Suprapubic skin (tissue), 4 donors: ENCODE measurements at regions not wholly inside any gene's neighbourhood (a gene's known extent, or its start where the extent isn't known, plus 50 kb on each side); places are given as distances from the start of the nearest gene placed in this dataset.

Experiments
- DNase-seq, 2 donors: peaks; one replicate each; pipeline ENCODE4 v3.0.0-alpha.2; 2019; ENCODE audit warnings: low spot score in 2 of 2
- H3K27ac ChIP-seq: fragments of 200-600 bp; sonication (generic); one replicate; pipeline ENCODE4 v1.5.1; 2019
- H3K27me3 ChIP-seq: fragments of 200-600 bp; sonication (generic); one replicate; pipeline ENCODE4 v1.5.1; 2019
- H3K36me3 ChIP-seq: fragments of 200-600 bp; sonication (generic); one replicate; pipeline ENCODE4 v1.5.1; 2019
- H3K4me1 ChIP-seq: fragments of 200-600 bp; sonication (generic); one replicate; pipeline ENCODE4 v1.5.1; 2019
- H3K4me3 ChIP-seq: fragments of 200-600 bp; sonication (generic); one replicate; pipeline ENCODE4 v1.5.1; 2019; ENCODE audit warnings: mild to moderate bottlenecking
- H3K9me3 ChIP-seq: fragments of 200-600 bp; sonication (generic); one replicate; pipeline ENCODE4 v1.5.1; 2019
- EP300 ChIP-seq: sonication (generic); formaldehyde crosslinking; IDR thresholded peaks from one replicate; pipeline ENCODE4 v1.6.1; 2017; ENCODE audit warnings: antibody characterized with exemption
- POLR2A ChIP-seq, 2 donors: fragments of 450-650 bp; IDR thresholded peaks; one replicate each; pipeline ENCODE4 v1.6.1; 2017; ENCODE audit warnings: antibody characterized with exemption in 2 of 2, mild to moderate bottlenecking in 2 of 2, moderate library complexity in 2 of 2
- POLR2AphosphoS5 ChIP-seq, 3 donors: sonication (generic); formaldehyde crosslinking; IDR thresholded peaks; one replicate each; pipeline ENCODE4 v1.6.1; 2017; ENCODE audit warnings: antibody characterized with exemption in 3 of 3
- WGBS: methylation state at CpG from one replicate; pipeline ENCODE4 v1.1.5; 2018; 5-methylcytosine and 5-hydroxymethylcytosine counted together
- TF ChIP-seq, protein P1 (sequence below), 2 donors: fragments of 200-600 bp in 1 of 2; fragments of 450-650 bp in 1 of 2; sonication (generic) in 1 of 2; IDR thresholded peaks; one replicate each; pipeline ENCODE4 v1.5.1; 2016 to 2019; ENCODE audit warnings: antibody characterized with exemption in 2 of 2, mild to moderate bottlenecking in 1 of 2, moderate library complexity in 1 of 2

DNA sequence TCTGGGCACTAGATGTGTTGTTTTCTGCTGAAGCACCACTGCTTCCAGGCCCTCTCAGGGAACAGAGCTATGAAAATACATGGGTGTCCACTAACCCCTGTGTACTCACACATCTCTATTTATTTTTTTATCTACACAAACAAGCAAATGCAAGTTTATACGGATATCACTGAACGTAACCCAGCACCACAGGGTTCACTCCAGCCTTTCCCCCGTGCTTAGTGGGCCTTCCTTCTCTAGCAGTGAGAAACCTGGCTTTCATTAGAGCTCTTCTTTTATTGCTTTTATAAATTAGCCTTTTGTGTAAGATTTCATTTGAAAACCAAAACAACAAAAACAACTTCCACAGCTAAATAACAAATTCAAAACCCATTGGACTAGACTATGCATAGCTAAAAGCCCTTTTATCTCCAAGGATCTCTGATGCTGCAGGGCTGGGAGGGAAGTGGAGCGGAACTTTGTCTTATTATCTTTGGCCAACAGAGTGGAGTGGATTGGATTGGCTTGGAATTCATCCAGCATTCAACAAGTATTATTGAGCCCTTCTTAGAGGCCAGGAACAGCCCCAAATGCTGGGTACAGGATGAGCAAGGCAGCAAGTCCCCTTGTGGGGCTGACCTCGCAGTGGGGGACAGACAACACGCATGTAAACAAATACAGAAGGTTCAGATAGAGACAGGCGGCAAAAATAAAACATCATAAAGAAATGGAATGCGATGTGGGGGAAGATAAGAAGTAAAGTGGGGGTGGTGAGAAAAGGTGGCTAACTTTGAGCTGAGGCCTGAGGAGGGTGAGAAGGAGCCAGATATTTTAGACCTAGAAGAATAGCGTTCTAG is 371.8 kb upstream of the POU3F1 start:
- DNase-seq: no peak
- H3K4me3 ChIP-seq: no peak overlapping the region
- WGBS: 35% methylated on average over 9 of the region's 9 CpGs
- TF ChIP-seq POLR2A (IDR thresholded peaks at IDR 0.05) (no peak), POLR2AphosphoS5 (IDR thresholded peaks at IDR 0.05) (no peak), EP300 (no peak)
- TF ChIP-seq, protein P1, sequence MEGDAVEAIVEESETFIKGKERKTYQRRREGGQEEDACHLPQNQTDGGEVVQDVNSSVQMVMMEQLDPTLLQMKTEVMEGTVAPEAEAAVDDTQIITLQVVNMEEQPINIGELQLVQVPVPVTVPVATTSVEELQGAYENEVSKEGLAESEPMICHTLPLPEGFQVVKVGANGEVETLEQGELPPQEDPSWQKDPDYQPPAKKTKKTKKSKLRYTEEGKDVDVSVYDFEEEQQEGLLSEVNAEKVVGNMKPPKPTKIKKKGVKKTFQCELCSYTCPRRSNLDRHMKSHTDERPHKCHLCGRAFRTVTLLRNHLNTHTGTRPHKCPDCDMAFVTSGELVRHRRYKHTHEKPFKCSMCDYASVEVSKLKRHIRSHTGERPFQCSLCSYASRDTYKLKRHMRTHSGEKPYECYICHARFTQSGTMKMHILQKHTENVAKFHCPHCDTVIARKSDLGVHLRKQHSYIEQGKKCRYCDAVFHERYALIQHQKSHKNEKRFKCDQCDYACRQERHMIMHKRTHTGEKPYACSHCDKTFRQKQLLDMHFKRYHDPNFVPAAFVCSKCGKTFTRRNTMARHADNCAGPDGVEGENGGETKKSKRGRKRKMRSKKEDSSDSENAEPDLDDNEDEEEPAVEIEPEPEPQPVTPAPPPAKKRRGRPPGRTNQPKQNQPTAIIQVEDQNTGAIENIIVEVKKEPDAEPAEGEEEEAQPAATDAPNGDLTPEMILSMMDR (IDR thresholded peaks at IDR 0.05): no peak
- H3K36me3 ChIP-seq: no peaks in the 10 kb centered on the region
- H3K4me1 ChIP-seq: no peaks in the 10 kb centered on the region
- H3K27me3 ChIP-seq: no peaks in the 10 kb centered on the region
- no peaks in the 10 kb centered on the region for H3K9me3 ChIP-seq
- H3K27ac ChIP-seq: no peak overlapping the region

DNA sequence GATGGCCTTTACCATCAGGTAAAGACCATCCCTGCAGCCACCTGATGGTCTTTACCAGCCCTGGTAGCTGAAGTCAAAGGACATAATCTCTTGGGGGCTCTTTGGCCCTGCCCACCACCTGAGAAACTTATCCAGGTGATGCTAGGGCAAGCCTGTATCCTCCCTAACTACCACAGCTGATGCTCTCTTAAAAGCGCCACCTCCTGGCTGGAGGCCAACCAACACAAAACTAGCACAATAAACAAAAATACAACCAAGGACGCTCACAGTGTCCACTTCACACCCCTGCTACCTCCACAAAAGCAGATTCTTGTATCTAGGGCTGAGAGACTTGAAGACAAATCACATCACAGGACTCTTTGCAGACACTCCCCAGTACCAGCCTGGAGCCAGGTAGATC is 357.1 kb upstream of the POU3F1 start:
- TF ChIP-seq, protein P1 (IDR thresholded peaks at IDR 0.05): no peak
- TF ChIP-seq POLR2A (IDR thresholded peaks at IDR 0.05): no peak
- Histone ChIP-seq H3K9me3 (no peaks in the 10 kb centered on the region), H3K4me3 (no peak overlapping the region), H3K27me3 (no peaks in the 10 kb centered on the region), H3K4me1 (no peaks in the 10 kb centered on the region), H3K36me3 (no peaks in the 10 kb centered on the region), H3K27ac (no peak overlapping the region)
- 84% methylated on average over 2 of the region's 2 CpGs for WGBS
- no peak for DNase-seq

DNA sequence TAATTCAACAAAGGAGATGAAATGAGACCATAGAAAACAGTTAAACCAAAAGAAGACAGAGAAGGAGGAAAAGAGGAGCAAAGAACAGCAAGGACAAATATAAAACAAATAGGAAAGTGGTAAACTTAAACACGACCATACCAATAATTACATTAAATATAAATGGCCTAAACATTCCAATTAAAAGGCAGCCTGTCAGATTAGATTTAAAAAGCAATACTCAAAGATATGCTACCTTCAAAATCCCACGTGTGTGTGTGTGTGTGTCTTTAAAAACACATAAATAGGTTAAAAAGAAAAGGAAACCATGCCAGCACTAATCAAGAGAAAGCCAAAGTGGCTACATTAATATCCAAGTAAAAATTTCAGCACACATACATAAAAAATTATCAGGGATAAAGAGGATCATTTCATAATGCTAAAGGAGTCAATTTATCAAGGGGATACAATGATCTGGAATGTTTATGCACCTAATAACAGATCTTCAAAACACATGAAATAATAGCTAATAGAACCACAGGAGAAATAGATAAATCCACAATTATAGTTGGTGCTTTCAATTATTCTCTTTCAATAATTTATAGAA is 355.7 kb upstream of the POU3F1 start:
- Histone ChIP-seq H3K27me3 (no peaks in the 10 kb centered on the region), H3K4me3 (no peak overlapping the region), H3K27ac (no peak overlapping the region), H3K9me3 (no peaks in the 10 kb centered on the region), H3K4me1 (no peaks in the 10 kb centered on the region), H3K36me3 (no peaks in the 10 kb centered on the region)
- no peak for TF ChIP-seq EP300
- TF ChIP-seq POLR2AphosphoS5 (IDR thresholded peaks at IDR 0.05): no peak
- no peak for TF ChIP-seq POLR2A (IDR thresholded peaks at IDR 0.05)
- TF ChIP-seq, protein P1 (IDR thresholded peaks at IDR 0.05): no peak
- no peak for DNase-seq
- 46% methylated on average over 2 of the region's 2 CpGs for WGBS

DNA sequence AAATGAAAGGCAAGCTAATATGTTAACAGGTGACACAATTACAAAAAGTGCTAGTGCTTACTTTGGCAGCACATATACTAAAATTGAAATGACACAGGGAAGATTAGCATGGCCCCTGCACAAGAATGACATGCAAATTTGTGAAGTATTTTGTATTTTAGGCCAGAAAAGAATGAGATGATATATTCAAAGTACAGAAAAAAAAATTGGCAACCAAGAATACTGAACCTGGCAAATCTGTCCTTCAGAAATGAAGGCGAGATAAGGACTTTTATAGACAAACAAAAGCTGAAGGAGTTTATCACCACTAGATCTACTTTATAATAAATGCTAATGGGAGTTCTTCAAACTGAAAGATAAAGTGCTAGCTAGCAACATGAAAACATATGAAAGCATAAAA is 350.0 kb upstream of the POU3F1 start:
- TF ChIP-seq EP300: no peak
- TF ChIP-seq, protein P1 (IDR thresholded peaks at IDR 0.05): no peak
- no peak for TF ChIP-seq POLR2A (IDR thresholded peaks at IDR 0.05)
- no peak for TF ChIP-seq POLR2AphosphoS5 (IDR thresholded peaks at IDR 0.05)
- Histone ChIP-seq H3K4me3 (no peak overlapping the region), H3K27ac (no peak overlapping the region), H3K4me1 (no peaks in the 10 kb centered on the region), H3K9me3 (no peaks in the 10 kb centered on the region), H3K36me3 (no peaks in the 10 kb centered on the region), H3K27me3 (no peaks in the 10 kb centered on the region)
- WGBS: 71% methylated on average over 1 of the region's 1 CpG
- no peak for DNase-seq

DNA sequence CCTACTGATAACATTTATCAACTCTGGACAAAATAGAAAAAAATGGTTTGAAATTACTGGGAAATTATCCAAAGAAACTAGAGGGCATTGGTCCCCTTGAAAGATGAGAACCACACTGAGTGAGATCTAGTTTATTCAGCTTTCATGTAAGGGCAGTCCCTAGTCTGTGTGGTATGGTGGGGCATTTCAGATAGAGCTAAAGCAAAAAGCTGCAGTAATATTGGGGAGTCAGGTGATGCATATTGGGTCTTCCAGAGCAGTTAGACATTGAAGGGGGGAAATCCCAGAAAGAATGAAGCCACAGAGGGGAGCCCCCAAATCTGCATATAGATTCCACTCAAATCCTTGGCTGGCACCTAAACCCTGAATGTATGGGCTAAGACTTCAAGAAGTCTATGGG is 347.7 kb upstream of the POU3F1 start:
- Histone ChIP-seq H3K27ac (no peak overlapping the region), H3K36me3 (no peaks in the 10 kb centered on the region), H3K4me3 (no peak overlapping the region), H3K4me1 (no peaks in the 10 kb centered on the region), H3K27me3 (no peaks in the 10 kb centered on the region), H3K9me3 (peaks cover 4% of the 10 kb centered on the region)
- DNase-seq: no peak
- TF ChIP-seq POLR2A (IDR thresholded peaks at IDR 0.05): no peak
- no peak for TF ChIP-seq POLR2AphosphoS5 (IDR thresholded peaks at IDR 0.05)
- no peak for TF ChIP-seq EP300
- TF ChIP-seq, protein P1 (IDR thresholded peaks at IDR 0.05): no peak
